ENCODE measurements at regions not wholly inside any gene's neighbourhood (a gene's known extent, or its start where the extent isn't known, plus 50 kb on each side); places are given as distances from the start of the nearest gene placed in this dataset.

GRCh38 chr11:104784684-104785460 lies 113.4 kb downstream of the CASP12 start:
- no peak overlapping the region for H3K4me2 ChIP-seq
- Mint-ChIP-seq H3K36me3 (no peaks in the 10 kb centered on the region), H3K4me3 (no peak overlapping the region), H3K4me1 (no peaks in the 10 kb centered on the region), H3K9me3 (peaks cover 3% of the 10 kb centered on the region), H3K27ac (no peak overlapping the region), H3K27me3 (ENCODE audit: insufficient read depth, low read depth) (no peaks in the 10 kb centered on the region)
- H3K27ac ChIP-seq = no peak overlapping the region
- no peak for DNase-seq (ENCODE audit: low spot score)
- no peak overlapping the region for H3K9ac ChIP-seq
- H3K4me3 ChIP-seq = no peak overlapping the region
- H3K9me3 ChIP-seq (ENCODE audit: low read depth) = no peaks in the 10 kb centered on the region
- no peaks in the 10 kb centered on the region for H3K79me2 ChIP-seq (ENCODE audit: low read depth)
- no peaks in the 10 kb centered on the region for H3K4me1 ChIP-seq
- H4K20me1 ChIP-seq (ENCODE audit: low read depth) = no peaks in the 10 kb centered on the region
- H3F3A ChIP-seq (ENCODE audit: low read depth) = no peaks in the 10 kb centered on the region
- no peaks in the 10 kb centered on the region for H3K27me3 ChIP-seq
- H2AFZ ChIP-seq (replicated peaks) = no peak overlapping the region
- H3K36me3 ChIP-seq = no peaks in the 10 kb centered on the region
- TF ChIP-seq CTCF (IDR thresholded peaks at IDR 0.05) = no peak
- no peak for TF ChIP-seq EZH2phosphoT487 (IDR thresholded peaks at IDR 0.05)
- no peak for TF ChIP-seq EZH2 (IDR thresholded peaks at IDR 0.05)

DNA sequence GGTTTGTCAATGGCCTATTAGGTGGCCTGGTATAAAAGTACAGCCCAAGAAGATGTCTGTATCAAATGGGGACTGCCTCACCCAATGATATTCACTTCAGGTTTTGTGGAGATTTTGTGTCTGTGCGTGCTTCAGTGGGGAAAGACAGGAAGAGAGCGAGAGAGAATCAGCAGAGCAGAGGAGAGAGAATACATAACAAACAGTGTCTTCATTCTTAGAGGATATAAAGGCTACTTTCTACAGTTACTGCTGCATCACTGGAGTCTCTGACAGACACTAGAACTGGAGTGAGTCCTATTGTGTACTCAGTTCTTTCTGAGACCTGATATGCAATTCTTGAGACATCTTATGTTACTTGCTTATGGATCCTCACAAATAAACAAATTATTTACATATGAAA lies 115.0 kb downstream of the CASP12 start:
- Histone ChIP-seq H3K4me1 (no peaks in the 10 kb centered on the region), H3K9me3 (ENCODE audit: low read depth) (no peaks in the 10 kb centered on the region), H3K27ac (no peak overlapping the region), H3K4me3 (no peak overlapping the region), H3K9ac (no peak overlapping the region), H3K4me2 (no peak overlapping the region), H3F3A (ENCODE audit: low read depth) (no peaks in the 10 kb centered on the region), H3K27me3 (no peaks in the 10 kb centered on the region), H2AFZ (replicated peaks) (no peak overlapping the region), H3K36me3 (no peaks in the 10 kb centered on the region), H3K79me2 (ENCODE audit: low read depth) (no peaks in the 10 kb centered on the region), H4K20me1 (ENCODE audit: low read depth) (no peaks in the 10 kb centered on the region)
- peaks cover 3% of the 10 kb centered on the region for H3K9me3 Mint-ChIP-seq
- no peaks in the 10 kb centered on the region for H3K4me1 Mint-ChIP-seq
- H3K36me3 Mint-ChIP-seq = no peaks in the 10 kb centered on the region
- H3K27me3 Mint-ChIP-seq (ENCODE audit: insufficient read depth, low read depth) = no peaks in the 10 kb centered on the region
- no peak for DNase-seq (ENCODE audit: low spot score)
- no peak for TF ChIP-seq EZH2phosphoT487 (IDR thresholded peaks at IDR 0.05)
- TF ChIP-seq CTCF (IDR thresholded peaks at IDR 0.05) = no peak
- TF ChIP-seq EZH2 (IDR thresholded peaks at IDR 0.05) = no peak
- H3K27ac Mint-ChIP-seq = no peak overlapping the region
- no peak overlapping the region for H3K4me3 Mint-ChIP-seq

DNA sequence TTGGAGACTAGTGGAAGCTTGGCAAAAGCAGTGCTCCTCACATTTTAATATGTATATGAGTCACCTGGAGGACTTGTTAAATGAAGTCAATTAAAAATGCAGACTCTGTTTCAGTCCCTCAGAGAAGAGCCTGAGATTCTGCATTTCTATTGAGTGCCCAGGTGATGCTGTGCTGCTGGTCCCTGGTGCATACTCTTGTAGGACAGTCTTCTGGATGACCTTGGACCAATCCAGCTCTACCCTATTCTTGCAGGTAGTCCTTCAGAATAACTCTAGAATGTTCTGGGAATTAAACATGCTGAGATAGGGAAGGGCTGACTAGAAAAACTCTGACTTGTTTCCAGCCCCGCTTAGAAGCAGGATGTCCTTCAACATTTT lies 115.9 kb downstream of the CASP12 start:
- H3K9me3 Mint-ChIP-seq = peaks cover 3% of the 10 kb centered on the region
- H3K27me3 Mint-ChIP-seq (ENCODE audit: insufficient read depth, low read depth) = no peaks in the 10 kb centered on the region
- Histone ChIP-seq H3F3A (ENCODE audit: low read depth) (no peaks in the 10 kb centered on the region), H3K27ac (no peak overlapping the region), H3K27me3 (no peaks in the 10 kb centered on the region), H3K36me3 (no peaks in the 10 kb centered on the region), H3K9me3 (ENCODE audit: low read depth) (no peaks in the 10 kb centered on the region), H2AFZ (replicated peaks) (no peak overlapping the region), H3K4me1 (no peaks in the 10 kb centered on the region), H4K20me1 (ENCODE audit: low read depth) (no peaks in the 10 kb centered on the region), H3K4me2 (no peak overlapping the region), H3K4me3 (no peak overlapping the region), H3K9ac (no peak overlapping the region), H3K79me2 (ENCODE audit: low read depth) (no peaks in the 10 kb centered on the region)
- no peak overlapping the region for H3K4me3 Mint-ChIP-seq
- DNase-seq (ENCODE audit: low spot score) = no peak
- H3K36me3 Mint-ChIP-seq = no peaks in the 10 kb centered on the region
- H3K4me1 Mint-ChIP-seq = no peaks in the 10 kb centered on the region
- H3K27ac Mint-ChIP-seq = no peak overlapping the region
- no peak for TF ChIP-seq CTCF (IDR thresholded peaks at IDR 0.05)
- no peak for TF ChIP-seq EZH2 (IDR thresholded peaks at IDR 0.05)
- no peak for TF ChIP-seq EZH2phosphoT487 (IDR thresholded peaks at IDR 0.05)
